VCaP (cell line): ENCODE measurements at regions not wholly inside any gene's neighbourhood (a gene's known extent, or its start where the extent isn't known, plus 50 kb on each side); places are given as distances from the start of the nearest gene placed in this dataset.
A peak's percentile ranks its signal among the peaks of the same experiment; 100 is the strongest.
"Not testable (repeated sequence)": the region's sequence is repeated elsewhere in the genome, so short reads cannot be mapped to it uniquely, and the experiment has no call there.

Experiments used
- H3K27ac ChIP-seq: fragments of 450-650 bp; 2 replicates; pipeline ENCODE4 v1.5.1; 2017
- TF ChIP-seq, protein P1 (sequence below): fragments of 450-650 bp; conservative IDR thresholded peaks from 2 replicates; pipeline ENCODE4 v1.5.1; 2017; ENCODE audit warnings: mild to moderate bottlenecking, moderate library complexity

DNA sequence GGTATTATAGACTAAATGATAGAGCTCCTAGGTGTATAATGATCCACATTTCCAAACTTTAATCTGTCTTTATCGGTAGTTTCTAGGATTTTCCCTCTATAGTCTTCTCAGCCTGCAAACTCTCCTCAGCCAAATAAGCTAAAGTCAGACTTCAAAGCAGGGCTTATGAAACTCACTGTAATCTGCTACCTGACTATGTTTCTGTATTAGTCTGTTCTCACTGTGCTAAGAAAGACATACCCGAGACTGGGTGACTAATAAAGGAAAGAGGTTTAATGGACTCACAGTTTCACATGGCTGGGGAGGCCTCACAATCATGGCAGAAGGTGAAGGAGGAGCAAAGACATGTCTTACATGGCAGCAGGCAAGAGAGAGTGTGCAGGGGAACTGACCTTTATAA is 928.7 kb upstream of the ADGRB3 start:
- H3K27ac ChIP-seq, result no peak overlapping the region
- TF ChIP-seq, protein P1, sequence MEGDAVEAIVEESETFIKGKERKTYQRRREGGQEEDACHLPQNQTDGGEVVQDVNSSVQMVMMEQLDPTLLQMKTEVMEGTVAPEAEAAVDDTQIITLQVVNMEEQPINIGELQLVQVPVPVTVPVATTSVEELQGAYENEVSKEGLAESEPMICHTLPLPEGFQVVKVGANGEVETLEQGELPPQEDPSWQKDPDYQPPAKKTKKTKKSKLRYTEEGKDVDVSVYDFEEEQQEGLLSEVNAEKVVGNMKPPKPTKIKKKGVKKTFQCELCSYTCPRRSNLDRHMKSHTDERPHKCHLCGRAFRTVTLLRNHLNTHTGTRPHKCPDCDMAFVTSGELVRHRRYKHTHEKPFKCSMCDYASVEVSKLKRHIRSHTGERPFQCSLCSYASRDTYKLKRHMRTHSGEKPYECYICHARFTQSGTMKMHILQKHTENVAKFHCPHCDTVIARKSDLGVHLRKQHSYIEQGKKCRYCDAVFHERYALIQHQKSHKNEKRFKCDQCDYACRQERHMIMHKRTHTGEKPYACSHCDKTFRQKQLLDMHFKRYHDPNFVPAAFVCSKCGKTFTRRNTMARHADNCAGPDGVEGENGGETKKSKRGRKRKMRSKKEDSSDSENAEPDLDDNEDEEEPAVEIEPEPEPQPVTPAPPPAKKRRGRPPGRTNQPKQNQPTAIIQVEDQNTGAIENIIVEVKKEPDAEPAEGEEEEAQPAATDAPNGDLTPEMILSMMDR, result no peak

GRCh38 chr6:67698534-67698933 is 936.5 kb upstream of the ADGRB3 start:
- no peak overlapping the region for H3K27ac ChIP-seq
- TF ChIP-seq, protein P1, result no peak

- H3K27ac ChIP-seq, result no peak overlapping the region
- TF ChIP-seq, protein P1, result peak; percentile 56
Measured at GRCh38 chr6:67694127-67694526, 941.0 kb upstream of the ADGRB3 start.

- no peak overlapping the region for H3K27ac ChIP-seq
- TF ChIP-seq, protein P1, result no peak
Measured at GRCh38 chr6:67689329-67689728, 945.8 kb upstream of the ADGRB3 start.

DNA sequence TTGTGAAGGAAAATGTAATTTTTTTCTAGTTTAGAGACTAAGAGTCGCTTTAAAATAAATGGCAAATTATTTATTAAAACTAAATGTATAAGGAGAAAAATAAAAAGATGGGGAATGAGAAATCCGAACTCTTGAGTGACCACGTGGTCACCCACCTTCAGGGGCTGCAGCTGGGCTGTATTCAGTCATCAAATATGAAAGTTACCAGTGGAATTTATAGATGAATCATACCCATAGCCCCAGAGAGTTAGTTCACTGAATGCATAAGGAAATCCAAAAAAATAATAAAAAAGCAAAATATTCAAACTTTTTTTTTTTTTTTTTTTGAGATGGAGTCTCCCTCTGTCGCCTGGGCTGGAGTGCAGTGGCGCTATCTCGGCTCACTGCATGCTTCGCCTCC is 947.7 kb upstream of the ADGRB3 start:
- no peak overlapping the region for H3K27ac ChIP-seq
- TF ChIP-seq, protein P1, result no peak

DNA sequence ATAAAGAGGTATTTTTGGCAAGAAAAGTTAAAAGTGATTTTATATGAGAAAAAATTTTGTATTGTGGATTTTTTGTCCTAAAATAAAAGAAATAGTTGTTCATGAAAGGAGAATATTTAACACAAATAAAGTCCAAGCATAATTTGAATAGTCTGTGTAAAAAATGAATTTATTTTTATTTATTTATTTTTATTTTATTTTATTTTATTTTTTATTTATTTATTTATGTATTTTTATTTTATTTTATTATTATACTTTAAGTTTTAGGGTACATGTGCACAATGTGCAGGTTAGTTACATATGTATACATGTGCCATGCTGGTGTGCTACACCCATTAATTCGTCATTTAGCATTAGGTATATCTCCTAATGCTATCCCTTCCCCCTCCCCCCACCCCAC is 948.9 kb upstream of the ADGRB3 start:
- H3K27ac ChIP-seq, result not testable (repeated sequence)

DNA sequence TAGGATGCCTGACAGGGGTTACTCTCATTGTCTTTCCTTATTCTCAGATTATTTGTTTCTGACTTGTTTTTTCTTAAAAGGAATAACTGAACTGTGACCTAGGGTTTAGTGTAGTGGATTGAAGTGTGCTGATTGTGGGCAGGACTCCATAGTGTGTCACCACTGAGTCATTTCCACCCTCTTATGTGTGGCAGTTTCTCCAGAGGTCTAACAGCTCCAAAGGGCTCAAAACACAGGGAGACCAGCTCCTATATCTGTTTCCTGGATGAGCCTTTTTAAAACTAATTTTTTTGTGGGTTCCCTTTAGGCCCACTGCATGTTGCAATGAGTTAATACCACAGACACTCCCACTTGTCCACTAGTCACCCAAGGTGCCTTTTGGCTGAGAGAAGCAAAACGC is 951.1 kb upstream of the ADGRB3 start:
- no peak overlapping the region for H3K27ac ChIP-seq
- TF ChIP-seq, protein P1, result no peak

GRCh38 chr6:67680297-67680932 is 954.7 kb upstream of the ADGRB3 start:
- no peak overlapping the region for H3K27ac ChIP-seq
- TF ChIP-seq, protein P1, result no peak
